Esophagus muscularis mucosa (tissue), 4 donors: ENCODE measurements at regions not wholly inside any gene's neighbourhood (a gene's known extent, or its start where the extent isn't known, plus 50 kb on each side); places are given as distances from the start of the nearest gene placed in this dataset.

Source experiments
- CTCF ChIP-seq, 3 experiments: fragments of 200-600 bp in 2 of 3; fragments of 450-650 bp in 1 of 3; sonication (generic) in 2 of 3; IDR thresholded peaks; one replicate each; pipeline ENCODE4 v1.5.1; 2017 to 2019; ENCODE audit warnings: antibody characterized with exemption in 3 of 3, mild to moderate bottlenecking in 2 of 3, moderate library complexity in 1 of 3
- EP300 ChIP-seq: sonication (generic); formaldehyde crosslinking; IDR thresholded peaks from one replicate; pipeline ENCODE4 v1.6.1; 2017; ENCODE audit warnings: antibody characterized with exemption
- POLR2A ChIP-seq: fragments of 450-650 bp; IDR thresholded peaks from one replicate; pipeline ENCODE4 v1.6.1; 2017; ENCODE audit warnings: antibody characterized with exemption, moderate library complexity, mild to moderate bottlenecking, low read depth
- POLR2AphosphoS5 ChIP-seq, 2 donors: sonication (generic); formaldehyde crosslinking; IDR thresholded peaks; one replicate each; pipeline ENCODE4 v1.6.1; 2017; ENCODE audit warnings: antibody characterized with exemption in 2 of 2

- TF ChIP-seq CTCF (IDR thresholded peaks at IDR 0.05) (no peak), POLR2AphosphoS5 (IDR thresholded peaks at IDR 0.05) (no peak), POLR2A (no peak), EP300 (no peak)
Measured at GRCh38 chr7:35339811-35340210, 85.9 kb upstream of the TBX20 start.
